ENCODE measurements at regions not wholly inside any gene's neighbourhood (a gene's known extent, or its start where the extent isn't known, plus 50 kb on each side); places are given as distances from the start of the nearest gene placed in this dataset.

DNA sequence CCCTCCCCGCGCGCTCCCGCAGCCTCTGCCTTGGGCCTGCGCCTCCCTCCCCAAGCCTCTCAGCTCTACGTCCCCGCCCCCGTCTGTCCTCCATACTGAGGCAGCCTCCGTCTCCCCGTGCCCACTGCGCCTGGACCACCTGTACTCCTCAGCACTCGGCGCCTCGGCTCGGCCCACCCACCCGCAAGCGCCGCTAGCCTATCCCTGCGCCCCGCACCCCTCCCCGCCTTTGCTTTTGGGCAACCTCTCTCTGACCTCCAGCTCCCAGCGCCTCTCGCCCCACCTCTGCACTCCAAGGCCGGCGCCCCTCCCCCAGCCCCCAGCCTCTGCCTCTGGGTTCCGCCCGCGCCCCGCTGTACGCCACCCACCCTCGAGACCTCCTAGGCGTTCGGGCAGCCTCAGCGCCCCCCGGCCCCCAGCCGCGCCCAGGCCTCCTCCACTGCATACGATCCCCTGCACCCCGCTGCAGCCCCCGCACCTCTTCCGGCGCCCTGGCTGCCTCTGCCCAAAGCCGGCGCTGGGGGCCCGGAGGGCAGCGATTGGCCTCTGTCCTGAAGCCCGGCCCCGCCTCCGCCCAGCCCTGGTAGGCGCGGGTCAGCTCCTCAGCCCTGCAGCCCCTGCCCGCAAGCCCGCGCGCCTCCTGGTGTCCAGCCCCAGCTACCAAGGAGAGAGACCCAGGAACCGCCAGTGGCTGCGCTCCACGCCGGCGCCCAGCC is 279.8 kb upstream of the USP9Y start:
- Histone ChIP-seq H3K27ac (ENCODE audit: low read depth, low read length) (no peak overlapping the region), H3K27me3 (ENCODE audit: control insufficient read depth, insufficient read depth, low read length) (no peaks in the 10 kb centered on the region), H3K4me3 (ENCODE audit: low read depth, low read length) (no peak overlapping the region), H3K9me3 (ENCODE audit: control insufficient read depth, insufficient read depth, low read length) (no peaks in the 10 kb centered on the region)
- DNase-seq (ENCODE audit: low read depth, low spot score) = no peak
- POLR2A ChIA-PET = no interaction called here
- TF ChIP-seq, protein P1, sequence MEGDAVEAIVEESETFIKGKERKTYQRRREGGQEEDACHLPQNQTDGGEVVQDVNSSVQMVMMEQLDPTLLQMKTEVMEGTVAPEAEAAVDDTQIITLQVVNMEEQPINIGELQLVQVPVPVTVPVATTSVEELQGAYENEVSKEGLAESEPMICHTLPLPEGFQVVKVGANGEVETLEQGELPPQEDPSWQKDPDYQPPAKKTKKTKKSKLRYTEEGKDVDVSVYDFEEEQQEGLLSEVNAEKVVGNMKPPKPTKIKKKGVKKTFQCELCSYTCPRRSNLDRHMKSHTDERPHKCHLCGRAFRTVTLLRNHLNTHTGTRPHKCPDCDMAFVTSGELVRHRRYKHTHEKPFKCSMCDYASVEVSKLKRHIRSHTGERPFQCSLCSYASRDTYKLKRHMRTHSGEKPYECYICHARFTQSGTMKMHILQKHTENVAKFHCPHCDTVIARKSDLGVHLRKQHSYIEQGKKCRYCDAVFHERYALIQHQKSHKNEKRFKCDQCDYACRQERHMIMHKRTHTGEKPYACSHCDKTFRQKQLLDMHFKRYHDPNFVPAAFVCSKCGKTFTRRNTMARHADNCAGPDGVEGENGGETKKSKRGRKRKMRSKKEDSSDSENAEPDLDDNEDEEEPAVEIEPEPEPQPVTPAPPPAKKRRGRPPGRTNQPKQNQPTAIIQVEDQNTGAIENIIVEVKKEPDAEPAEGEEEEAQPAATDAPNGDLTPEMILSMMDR (IDR thresholded peaks at IDR 0.05; ENCODE audit: low read depth, low read length) = no peak
- CTCF ChIA-PET = no interaction called here

DNA sequence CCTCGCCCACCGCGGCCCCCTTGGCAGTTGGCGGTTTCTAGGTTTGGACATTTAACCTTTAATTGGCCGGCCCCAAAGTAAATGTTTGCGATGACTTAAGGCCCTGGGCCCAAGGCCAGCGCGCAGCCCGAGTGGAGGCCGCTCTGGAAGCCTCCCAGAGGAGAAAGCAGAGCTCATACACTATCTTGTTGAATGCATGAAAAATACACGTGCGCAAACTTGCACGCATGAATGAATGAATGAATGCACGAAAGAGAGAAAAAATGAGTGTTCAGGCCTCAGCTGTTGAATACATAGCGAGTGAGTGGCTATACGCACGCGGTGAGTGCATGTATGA is 279.3 kb upstream of the USP9Y start:
- H3K4me3 ChIP-seq (ENCODE audit: low read depth, low read length) = no peak overlapping the region
- no peak overlapping the region for H3K27ac ChIP-seq (ENCODE audit: low read depth, low read length)
- no peaks in the 10 kb centered on the region for H3K27me3 ChIP-seq (ENCODE audit: control insufficient read depth, insufficient read depth, low read length)
- TF ChIP-seq, protein P1 (IDR thresholded peaks at IDR 0.05; ENCODE audit: low read depth, low read length) = no peak
- no peaks in the 10 kb centered on the region for H3K9me3 ChIP-seq (ENCODE audit: control insufficient read depth, insufficient read depth, low read length)
- CTCF ChIA-PET = no interaction called here
- DNase-seq (ENCODE audit: low read depth, low spot score) = no peak
- POLR2A ChIA-PET = no interaction called here

DNA sequence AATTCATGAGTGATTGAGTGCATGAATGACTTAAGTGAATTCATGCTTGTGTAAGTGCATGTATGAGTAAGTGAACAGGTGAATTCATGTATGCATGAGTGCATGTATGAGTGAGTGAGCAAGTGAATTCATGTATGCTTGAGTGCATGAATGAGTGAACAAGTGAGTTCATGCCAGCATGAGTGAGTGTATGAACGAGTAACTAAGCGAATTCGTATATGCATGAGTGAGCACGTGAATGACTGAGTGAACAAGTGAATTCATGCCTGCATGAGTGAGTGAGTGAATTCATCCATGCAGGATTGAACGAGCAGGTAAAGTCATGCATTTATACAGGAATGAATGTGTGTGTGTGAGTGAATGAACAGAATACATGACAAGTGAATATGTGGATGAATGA is 278.5 kb upstream of the USP9Y start:
- DNase-seq (ENCODE audit: low read depth, low spot score) = no peak
- Histone ChIP-seq H3K27ac (ENCODE audit: low read depth, low read length) (no peak overlapping the region), H3K9me3 (ENCODE audit: control insufficient read depth, insufficient read depth, low read length) (no peaks in the 10 kb centered on the region), H3K4me3 (ENCODE audit: low read depth, low read length) (no peak overlapping the region), H3K27me3 (ENCODE audit: control insufficient read depth, insufficient read depth, low read length) (no peaks in the 10 kb centered on the region)
- ChIA-PET CTCF (no interaction called here), POLR2A (no interaction called here)
- TF ChIP-seq, protein P1 (IDR thresholded peaks at IDR 0.05; ENCODE audit: low read depth, low read length) = no peak

DNA sequence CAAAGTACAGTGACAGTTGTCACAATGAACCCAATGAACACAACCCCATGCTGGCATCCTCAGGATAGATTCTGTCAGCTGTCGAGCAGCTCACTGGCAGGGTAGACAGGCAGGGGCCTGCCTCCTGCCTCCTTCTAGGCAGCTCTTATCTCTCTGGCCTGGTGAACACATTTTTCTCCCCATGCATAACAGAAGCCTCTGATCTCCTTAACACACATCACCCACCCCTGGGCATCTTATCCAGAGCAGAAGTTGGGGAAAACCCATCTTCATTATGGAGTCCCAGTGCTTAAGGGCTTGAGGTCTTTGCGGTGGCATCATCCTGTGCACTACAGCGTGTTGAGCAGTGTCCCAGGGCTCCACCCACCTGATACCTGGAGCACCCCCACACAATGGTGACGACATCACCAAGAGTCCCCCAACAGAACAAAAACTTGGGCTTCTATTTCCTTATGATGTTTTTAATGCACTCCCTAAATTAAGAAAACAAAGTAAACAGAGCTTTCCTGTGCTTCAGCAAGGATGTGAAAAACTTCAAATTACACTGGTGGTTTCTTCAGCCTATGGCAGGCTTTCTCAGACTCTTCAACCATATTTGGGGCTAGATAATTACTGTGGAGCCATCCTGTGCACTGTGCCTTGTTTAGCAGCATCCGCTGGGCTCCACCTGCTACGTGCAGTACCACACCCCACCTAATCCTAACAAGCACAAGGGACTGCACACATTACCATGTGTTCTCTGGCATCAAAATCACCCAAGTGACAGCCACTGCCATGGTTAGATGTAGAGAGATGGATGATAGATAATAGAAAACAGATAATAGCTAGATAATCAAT is 277.4 kb upstream of the USP9Y start:
- TF ChIP-seq, protein P1 (IDR thresholded peaks at IDR 0.05; ENCODE audit: low read depth, low read length) = no peak
- H3K9me3 ChIP-seq (ENCODE audit: control insufficient read depth, insufficient read depth, low read length) = no peaks in the 10 kb centered on the region
- H3K27ac ChIP-seq (ENCODE audit: low read depth, low read length) = no peak overlapping the region
- POLR2A ChIA-PET = no interaction called here
- no peak for DNase-seq (ENCODE audit: low read depth, low spot score)
- no peaks in the 10 kb centered on the region for H3K27me3 ChIP-seq (ENCODE audit: control insufficient read depth, insufficient read depth, low read length)
- CTCF ChIA-PET = no interaction called here
- H3K4me3 ChIP-seq (ENCODE audit: low read depth, low read length) = no peak overlapping the region

DNA sequence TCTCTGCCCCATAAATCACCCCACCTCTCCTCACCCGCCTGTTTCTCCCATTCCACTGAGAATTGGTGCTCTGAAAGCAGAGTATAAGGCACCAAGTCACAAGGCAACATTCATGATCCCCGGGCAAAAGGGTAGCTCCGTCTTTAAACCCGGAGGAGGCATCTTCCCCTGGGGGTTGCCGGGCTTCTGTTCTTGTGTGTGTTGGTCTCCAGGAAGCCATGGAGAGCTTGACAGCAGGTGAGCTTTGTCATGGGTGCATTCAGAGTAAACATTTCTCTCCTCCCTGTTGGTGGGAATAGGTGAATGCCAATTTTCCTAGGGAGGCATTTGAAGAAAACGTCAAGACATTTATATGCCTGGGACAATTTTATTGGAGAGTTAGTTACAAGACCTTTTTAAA is 275.5 kb upstream of the USP9Y start:
- Histone ChIP-seq H3K9me3 (ENCODE audit: control insufficient read depth, insufficient read depth, low read length) (no peaks in the 10 kb centered on the region), H3K27me3 (ENCODE audit: control insufficient read depth, insufficient read depth, low read length) (no peaks in the 10 kb centered on the region), H3K27ac (ENCODE audit: low read depth, low read length) (no peak overlapping the region), H3K4me3 (ENCODE audit: low read depth, low read length) (no peak overlapping the region)
- POLR2A ChIA-PET = no interaction called here
- no peak for DNase-seq (ENCODE audit: low read depth, low spot score)
- TF ChIP-seq, protein P1 (IDR thresholded peaks at IDR 0.05; ENCODE audit: low read depth, low read length) = no peak
- CTCF ChIA-PET = no interaction called here
